ENCODE measurements at regions not wholly inside any gene's neighbourhood (a gene's known extent, or its start where the extent isn't known, plus 50 kb on each side); places are given as distances from the start of the nearest gene placed in this dataset.

- no peak for DNase-seq
Observed at GRCh38 chr15:25557926-25558325, 119.1 kb upstream of the UBE3A start.

GRCh38 chr15:25556136-25556535, 117.3 kb upstream of the UBE3A start:
- DNase-seq: no peak

- DNase-seq: no peak
Observed at GRCh38 chr15:25554640-25555039, 115.8 kb upstream of the UBE3A start.

- DNase-seq: no peak
Observed at GRCh38 chr15:25548600-25548999, 109.8 kb upstream of the UBE3A start.

- no peak for DNase-seq
Observed at GRCh38 chr15:25545889-25546288, 107.1 kb upstream of the UBE3A start.

- no peak for DNase-seq
Observed at GRCh38 chr15:25545017-25545416, 106.2 kb upstream of the UBE3A start.

- DNase-seq: no peak
Observed at GRCh38 chr15:25544076-25544475, 105.3 kb upstream of the UBE3A start.

- peak; percentile 81 for DNase-seq
Observed at GRCh38 chr15:25543196-25543595, 104.4 kb upstream of the UBE3A start.

- DNase-seq: no peak
Observed at GRCh38 chr15:25541228-25541627, 102.4 kb upstream of the UBE3A start.

- DNase-seq: no peak
Observed at GRCh38 chr15:25536801-25537611, 98.2 kb upstream of the UBE3A start.

GRCh38 chr15:25535866-25536265, 97.0 kb upstream of the UBE3A start:
- no peak for DNase-seq

GRCh38 chr15:25534293-25534692, 95.5 kb upstream of the UBE3A start:
- DNase-seq: no peak

GRCh38 chr15:25532269-25533140, 93.7 kb upstream of the UBE3A start:
- no peak for DNase-seq

GRCh38 chr15:25529774-25530173, 91.0 kb upstream of the UBE3A start:
- DNase-seq: no peak

GRCh38 chr15:25527118-25527517, 88.3 kb upstream of the UBE3A start:
- DNase-seq: no peak

- no peak for DNase-seq
Observed at GRCh38 chr15:25525741-25526140, 86.9 kb upstream of the UBE3A start.

- DNase-seq: no peak
Observed at GRCh38 chr15:25515633-25516032, 76.8 kb upstream of the UBE3A start.

GRCh38 chr15:25514522-25514921, 75.7 kb upstream of the UBE3A start:
- no peak for DNase-seq

GRCh38 chr15:25512957-25513356, 74.1 kb upstream of the UBE3A start:
- no peak for DNase-seq

GRCh38 chr15:25510146-25510545, 71.3 kb upstream of the UBE3A start:
- DNase-seq: no peak

GRCh38 chr15:25509703-25510102, 70.9 kb upstream of the UBE3A start:
- DNase-seq: no peak

- peak; percentile 68 for DNase-seq
Observed at GRCh38 chr15:25508369-25509002, 69.7 kb upstream of the UBE3A start.

- DNase-seq: no peak
Observed at GRCh38 chr15:25504307-25504706, 65.5 kb upstream of the UBE3A start.
